ENCODE measurements at regions not wholly inside any gene's neighbourhood (a gene's known extent, or its start where the extent isn't known, plus 50 kb on each side); places are given as distances from the start of the nearest gene placed in this dataset.

GRCh38 chr3:22225161-22225560 lies 474.2 kb upstream of the ZNF385D start:
- TF ChIP-seq ARNTL (CRISPR knock-in tag; IDR thresholded peaks at IDR 0.05; ENCODE audit: borderline replicate concordance, low read depth) = no peak
- no peak for TF ChIP-seq GLIS3 (CRISPR knock-in tag; IDR thresholded peaks at IDR 0.05)
- TF ChIP-seq ZNF565 (CRISPR knock-in tag; conservative IDR thresholded peaks at IDR 0.05; ENCODE audit: low read depth) = no peak
- TF ChIP-seq PPARA (CRISPR knock-in tag; IDR thresholded peaks at IDR 0.05; ENCODE audit: borderline replicate concordance) = no peak
- TF ChIP-seq, protein P1, sequence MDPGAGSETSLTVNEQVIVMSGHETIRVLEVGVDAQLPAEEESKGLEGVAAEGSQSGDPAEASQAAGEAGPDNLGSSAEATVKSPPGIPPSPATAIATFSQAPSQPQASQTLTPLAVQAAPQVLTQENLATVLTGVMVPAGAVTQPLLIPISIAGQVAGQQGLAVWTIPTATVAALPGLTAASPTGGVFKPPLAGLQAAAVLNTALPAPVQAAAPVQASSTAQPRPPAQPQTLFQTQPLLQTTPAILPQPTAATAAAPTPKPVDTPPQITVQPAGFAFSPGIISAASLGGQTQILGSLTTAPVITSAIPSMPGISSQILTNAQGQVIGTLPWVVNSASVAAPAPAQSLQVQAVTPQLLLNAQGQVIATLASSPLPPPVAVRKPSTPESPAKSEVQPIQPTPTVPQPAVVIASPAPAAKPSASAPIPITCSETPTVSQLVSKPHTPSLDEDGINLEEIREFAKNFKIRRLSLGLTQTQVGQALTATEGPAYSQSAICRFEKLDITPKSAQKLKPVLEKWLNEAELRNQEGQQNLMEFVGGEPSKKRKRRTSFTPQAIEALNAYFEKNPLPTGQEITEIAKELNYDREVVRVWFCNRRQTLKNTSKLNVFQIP (CRISPR knock-in tag; IDR thresholded peaks at IDR 0.05; ENCODE audit: borderline replicate concordance, low read depth) = no peak
- TF ChIP-seq ISL1 (CRISPR knock-in tag; IDR thresholded peaks at IDR 0.05) = no peak
- no peak for TF ChIP-seq ZFP3 (CRISPR knock-in tag; IDR thresholded peaks at IDR 0.05)

All from SK-N-SH treated with all-trans-retinoic acid at 6 μM for 48 hours (cell line).